IMR-90 (cell line): ENCODE measurements at regions not wholly inside any gene's neighbourhood (a gene's known extent, or its start where the extent isn't known, plus 50 kb on each side); places are given as distances from the start of the nearest gene placed in this dataset.

Source experiments
- CEBPB ChIP-seq: IDR thresholded peaks from 2 replicates; pipeline ENCODE4 v1.6.1; 2012; ENCODE audit warnings: low read depth, low read length, improper control_type of control experiment
- MAZ ChIP-seq: IDR thresholded peaks from 2 replicates; pipeline ENCODE4 v1.6.1; 2012; ENCODE audit warnings: low read depth, mild to moderate bottlenecking, low read length, improper control_type of control experiment, moderate library complexity, borderline replicate concordance
- RAD21 ChIP-seq: IDR thresholded peaks from 2 replicates; pipeline ENCODE4 v1.6.1; 2012; ENCODE audit warnings: low read length, improper control_type of control experiment
- TF ChIP-seq, protein P1 (sequence below): fragments of 150-350 bp; IDR thresholded peaks from 2 replicates; pipeline ENCODE4 v1.6.1; 2017; ENCODE audit warnings: mild to moderate bottlenecking, antibody characterized with exemption, low read length, low read depth
- TF ChIP-seq, protein P2 (sequence below): conservative IDR thresholded peaks from 2 replicates; pipeline ENCODE4 v1.5.1; 2012; ENCODE audit warnings: mild to moderate bottlenecking, low read depth, low read length, improper control_type of control experiment

DNA sequence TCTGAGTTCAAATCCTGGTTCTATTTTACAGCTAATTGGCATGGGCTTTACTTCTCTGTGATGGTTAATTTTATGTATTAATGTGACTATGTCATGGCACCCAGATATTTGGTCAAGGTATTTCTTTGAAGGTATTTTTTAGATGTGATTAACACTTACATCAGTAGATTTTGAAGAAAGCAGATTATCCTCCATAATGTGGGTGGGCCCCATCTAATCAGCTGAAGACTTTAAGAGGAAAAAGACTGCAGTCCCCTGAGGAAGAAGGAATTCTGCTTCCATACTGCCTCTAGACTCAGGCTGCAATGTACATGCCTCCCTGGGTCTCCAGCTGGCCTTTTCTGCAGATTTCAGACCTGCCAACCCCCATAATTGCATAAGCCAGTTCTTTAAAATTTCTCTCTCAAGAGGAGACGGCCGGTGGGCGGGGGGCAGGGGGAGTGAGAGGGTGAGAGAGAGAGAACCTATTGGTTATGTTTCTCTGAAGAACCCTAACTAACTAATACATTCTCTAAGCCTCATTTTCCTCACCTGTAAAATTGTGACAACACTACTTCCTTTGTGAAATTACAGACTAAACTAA is 338.2 kb upstream of the PRDM1 start:
- TF ChIP-seq, protein P1, sequence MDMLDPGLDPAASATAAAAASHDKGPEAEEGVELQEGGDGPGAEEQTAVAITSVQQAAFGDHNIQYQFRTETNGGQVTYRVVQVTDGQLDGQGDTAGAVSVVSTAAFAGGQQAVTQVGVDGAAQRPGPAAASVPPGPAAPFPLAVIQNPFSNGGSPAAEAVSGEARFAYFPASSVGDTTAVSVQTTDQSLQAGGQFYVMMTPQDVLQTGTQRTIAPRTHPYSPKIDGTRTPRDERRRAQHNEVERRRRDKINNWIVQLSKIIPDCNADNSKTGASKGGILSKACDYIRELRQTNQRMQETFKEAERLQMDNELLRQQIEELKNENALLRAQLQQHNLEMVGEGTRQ = no peak
- TF ChIP-seq CEBPB (no peak), MAZ (no peak), RAD21 (no peak)
- TF ChIP-seq, protein P2, sequence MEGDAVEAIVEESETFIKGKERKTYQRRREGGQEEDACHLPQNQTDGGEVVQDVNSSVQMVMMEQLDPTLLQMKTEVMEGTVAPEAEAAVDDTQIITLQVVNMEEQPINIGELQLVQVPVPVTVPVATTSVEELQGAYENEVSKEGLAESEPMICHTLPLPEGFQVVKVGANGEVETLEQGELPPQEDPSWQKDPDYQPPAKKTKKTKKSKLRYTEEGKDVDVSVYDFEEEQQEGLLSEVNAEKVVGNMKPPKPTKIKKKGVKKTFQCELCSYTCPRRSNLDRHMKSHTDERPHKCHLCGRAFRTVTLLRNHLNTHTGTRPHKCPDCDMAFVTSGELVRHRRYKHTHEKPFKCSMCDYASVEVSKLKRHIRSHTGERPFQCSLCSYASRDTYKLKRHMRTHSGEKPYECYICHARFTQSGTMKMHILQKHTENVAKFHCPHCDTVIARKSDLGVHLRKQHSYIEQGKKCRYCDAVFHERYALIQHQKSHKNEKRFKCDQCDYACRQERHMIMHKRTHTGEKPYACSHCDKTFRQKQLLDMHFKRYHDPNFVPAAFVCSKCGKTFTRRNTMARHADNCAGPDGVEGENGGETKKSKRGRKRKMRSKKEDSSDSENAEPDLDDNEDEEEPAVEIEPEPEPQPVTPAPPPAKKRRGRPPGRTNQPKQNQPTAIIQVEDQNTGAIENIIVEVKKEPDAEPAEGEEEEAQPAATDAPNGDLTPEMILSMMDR = no peak
